Neuronal stem cell (in vitro differentiated cells): ENCODE measurements at regions not wholly inside any gene's neighbourhood (a gene's known extent, or its start where the extent isn't known, plus 50 kb on each side); places are given as distances from the start of the nearest gene placed in this dataset.

ENCODE experiments used
- DNase-seq: peaks from one replicate; pipeline ENCODE4 v3.0.0-alpha.2; 2013; ENCODE audit warnings: low spot score
- H2AFZ ChIP-seq: one replicate; pipeline ENCODE4 v1.6.1; 2013; ENCODE audit warnings: mild to moderate bottlenecking, low read length, inconsistent platforms
- H2AK5ac ChIP-seq: 2 replicates; pipeline ENCODE4 v1.6.1; 2013; ENCODE audit warnings: low read depth, mild to moderate bottlenecking, inconsistent platforms, low read length, moderate library complexity, mixed read lengths
- H2BK120ac ChIP-seq: 2 replicates; pipeline ENCODE4 v1.6.1; 2013; ENCODE audit warnings: low read depth, mild to moderate bottlenecking, inconsistent platforms, low read length, moderate library complexity, mixed read lengths
- H2BK12ac ChIP-seq: one replicate; pipeline ENCODE4 v1.6.1; 2013; ENCODE audit warnings: low read length, inconsistent platforms
- H2BK15ac ChIP-seq: 2 replicates; pipeline ENCODE4 v1.6.1; 2013; ENCODE audit warnings: mild to moderate bottlenecking, low read length, inconsistent platforms, mixed read lengths
- H2BK5ac ChIP-seq: one replicate; pipeline ENCODE4 v1.6.1; 2013; ENCODE audit warnings: inconsistent platforms, mild to moderate bottlenecking, low read length, moderate library complexity
- H3K14ac ChIP-seq: one replicate; pipeline ENCODE4 v1.6.1; 2013; ENCODE audit warnings: low read length, inconsistent platforms
- H3K18ac ChIP-seq: 2 replicates; pipeline ENCODE4 v1.6.1; 2013; ENCODE audit warnings: low read length, inconsistent platforms
- H3K23ac ChIP-seq: 2 replicates; pipeline ENCODE4 v1.6.1; 2013; ENCODE audit warnings: low read depth, mild to moderate bottlenecking, mixed read lengths, low read length, inconsistent platforms; ENCODE audit not compliant: poor library complexity
- H3K27ac ChIP-seq: replicated peaks from 3 replicates; pipeline ENCODE4 v1.5.1; 2013; ENCODE audit warnings: low read length, inconsistent platforms
- H3K27me3 ChIP-seq, 3 experiments: 2 replicates each; pipeline ENCODE4 v1.6.1; 2013; ENCODE audit warnings: low read length in 3 of 3, mild to moderate bottlenecking in 2 of 3, inconsistent platforms in 1 of 3, low read depth in 1 of 3, mixed read lengths in 1 of 3, moderate library complexity in 1 of 3; ENCODE audit not compliant: control insufficient read depth in 3 of 3, insufficient read depth in 3 of 3
- H3K36me3 ChIP-seq, 2 donors: replicated peaks in 1 of 2; 2 replicates each; pipeline ENCODE4 v1.6.1; 2013; ENCODE audit warnings: low read length in 2 of 2; ENCODE audit not compliant: control insufficient read depth in 2 of 2, insufficient read depth in 2 of 2
- H3K4ac ChIP-seq: 2 replicates; pipeline ENCODE4 v1.6.1; 2013; ENCODE audit warnings: inconsistent platforms, mild to moderate bottlenecking, low read length, moderate library complexity
- H3K4me1 ChIP-seq, 2 donors: 1 replicate in 1 of 2; 2 replicates in 1 of 2; pipeline ENCODE4 v1.6.1; 2013; ENCODE audit warnings: low read length in 2 of 2, low read depth in 1 of 2; ENCODE audit not compliant: control insufficient read depth in 2 of 2, insufficient read depth in 1 of 2
- H3K4me2 ChIP-seq: one replicate; pipeline ENCODE4 v1.6.1; 2013; ENCODE audit warnings: mild to moderate bottlenecking, low read length, inconsistent platforms; ENCODE audit not compliant: insufficient read depth, poor library complexity, severe bottlenecking
- H3K4me3 ChIP-seq, 2 donors: 2 replicates each; pipeline ENCODE4 v1.5.1; 2013; ENCODE audit warnings: low read length in 2 of 2, mild to moderate bottlenecking in 2 of 2, inconsistent platforms in 1 of 2, moderate library complexity in 1 of 2
- H3K79me1 ChIP-seq: one replicate; pipeline ENCODE4 v1.6.1; 2013; ENCODE audit warnings: low read depth, mild to moderate bottlenecking, inconsistent platforms, low read length, moderate library complexity
- H3K9ac ChIP-seq: one replicate; pipeline ENCODE4 v1.6.1; 2013; ENCODE audit warnings: mild to moderate bottlenecking, low read depth, low read length, inconsistent platforms; ENCODE audit not compliant: poor library complexity
- H3K9me3 ChIP-seq, 2 donors: replicated peaks in 1 of 2; 2 replicates each; pipeline versions ENCODE3 to v1.6.1; 2013; ENCODE audit warnings: low read length in 2 of 2, mild to moderate bottlenecking in 2 of 2, inconsistent platforms in 1 of 2, low read depth in 1 of 2, mixed read lengths in 1 of 2, moderate library complexity in 1 of 2; ENCODE audit not compliant: control insufficient read depth in 2 of 2, insufficient read depth in 1 of 2
- H4K8ac ChIP-seq: one replicate; pipeline ENCODE4 v1.6.1; 2013; ENCODE audit warnings: low read depth, mild to moderate bottlenecking, inconsistent platforms, low read length, moderate library complexity
- H4K91ac ChIP-seq: one replicate; pipeline ENCODE4 v1.6.1; 2013; ENCODE audit warnings: low read length, low read depth, mild to moderate bottlenecking, inconsistent platforms; ENCODE audit not compliant: poor library complexity
- WGBS, 2 donors: extraction: QIAGEN DNeasy Blood & Tissue Kit; methylation state at CpG; one replicate each; pipeline ENCODE4 v1.1.7; 2013; ENCODE audit warnings: missing lambda C conversion rate in 2 of 2, mixed read lengths in 1 of 2; ENCODE audit not compliant: insufficient read length in 2 of 2, insufficient replicate concordance in 1 of 2; ENCODE audit errors: extremely low coverage in 2 of 2; 5-methylcytosine and 5-hydroxymethylcytosine counted together

DNA sequence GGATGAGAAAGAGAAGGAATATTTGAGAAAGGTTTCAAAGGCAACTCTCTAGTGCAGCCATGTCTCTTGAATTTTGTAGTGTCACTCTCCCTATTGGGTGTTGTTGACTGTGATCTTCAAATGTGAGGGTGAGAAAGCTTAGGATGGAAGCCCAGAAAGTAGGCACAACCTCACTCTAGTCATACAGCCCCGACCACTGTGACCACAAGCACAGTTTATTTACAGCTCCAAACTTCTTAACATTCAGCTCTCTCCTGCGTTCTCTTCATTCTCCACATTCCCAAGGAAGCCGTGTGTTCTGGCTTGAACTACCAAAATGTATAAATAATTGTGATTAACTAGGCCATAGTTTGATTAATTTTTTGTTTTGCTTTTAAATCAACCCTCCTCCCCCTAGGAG lies 542.9 kb downstream of the LRRC70 start:
- no peak overlapping the region for H4K91ac ChIP-seq
- no CpG with 5 or more reads among the region's 3 CpGs for WGBS, 2 donors

DNA sequence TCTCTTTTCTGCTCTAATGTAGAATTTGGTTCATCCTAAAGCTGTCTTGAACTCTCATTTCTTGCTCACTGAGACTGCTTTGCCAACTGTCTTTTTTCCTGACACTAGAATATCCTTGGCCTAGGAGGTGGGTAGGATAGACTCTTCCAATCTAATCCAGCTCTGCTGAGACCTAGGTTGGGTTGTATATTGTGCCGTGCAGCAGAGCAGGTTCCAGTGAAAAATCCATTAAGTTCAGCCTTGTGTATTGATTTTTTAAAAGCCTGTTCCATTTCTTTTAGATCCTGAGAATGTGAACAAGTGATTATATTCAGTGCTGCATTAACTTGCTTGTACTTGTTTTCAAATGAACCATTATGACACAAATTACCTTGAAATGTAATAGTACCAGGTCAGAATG lies 539.6 kb downstream of the LRRC70 start:
- Histone ChIP-seq H2BK15ac (no peak overlapping the region), H2BK120ac (no peak overlapping the region), H3K23ac (no peak overlapping the region), H3K9ac (no peak overlapping the region), H2AFZ (no peak overlapping the region), H4K8ac (no peak overlapping the region), H3K14ac (no peak overlapping the region), H3K79me1 (no peaks in the 10 kb centered on the region), H2AK5ac (no peak overlapping the region), H3K4ac (no peak overlapping the region), H2BK5ac (no peak overlapping the region), H3K4me2 (no peak overlapping the region), H3K9me3 (no peaks in the 10 kb centered on the region), H3K4me3 (no peak overlapping the region), H3K4me1 (no peaks in the 10 kb centered on the region), H2BK12ac (no peak overlapping the region), H3K36me3 (no peaks in the 10 kb centered on the region), H3K18ac (no peak overlapping the region), H3K27me3 (no peaks in the 10 kb centered on the region), H4K91ac (no peak overlapping the region), H3K27ac (no peak overlapping the region)
- no CpG with 5 or more reads among the region's 1 CpG for whole genome bisulfite sequencing, 2 donors
- no peak for DNase-seq

More for the DNA sequence above, 542.9 kb downstream of the LRRC70 start:
- Histone ChIP-seq H3K9me3 (no peaks in the 10 kb centered on the region), H3K27me3 (no peaks in the 10 kb centered on the region), H3K4me1 (no peaks in the 10 kb centered on the region), H2BK120ac (no peak overlapping the region), H3K27ac (no peak overlapping the region), H2AFZ (no peak overlapping the region), H3K4me2 (no peak overlapping the region), H2BK15ac (no peak overlapping the region), H3K23ac (no peak overlapping the region), H4K8ac (no peak overlapping the region), H3K4ac (no peak overlapping the region), H3K4me3 (no peak overlapping the region), H3K9ac (no peak overlapping the region), H3K14ac (no peak overlapping the region), H3K79me1 (no peaks in the 10 kb centered on the region), H2BK5ac (no peak overlapping the region), H3K18ac (no peak overlapping the region), H2BK12ac (no peak overlapping the region), H2AK5ac (no peak overlapping the region), H3K36me3 (no peaks in the 10 kb centered on the region)
- DNase-seq, result no peak

DNA sequence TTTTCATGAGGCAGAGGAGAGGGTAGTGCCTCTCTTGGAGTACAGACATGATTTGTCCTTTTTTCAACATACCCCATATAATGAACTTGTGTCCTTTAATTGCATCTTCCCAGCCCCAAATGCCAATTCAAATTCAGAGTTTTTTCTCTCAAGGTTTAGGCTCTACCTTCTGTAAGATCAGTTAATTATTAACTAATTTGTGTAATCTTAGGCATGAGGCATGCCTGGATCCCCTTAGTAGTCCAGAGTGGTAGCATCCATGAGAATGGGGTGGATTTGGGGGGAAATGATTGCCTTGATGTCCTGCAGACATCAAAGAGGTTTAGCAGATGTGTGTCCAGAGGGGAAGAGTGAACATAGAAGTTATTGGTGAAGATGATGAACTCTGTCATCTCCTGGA lies 533.3 kb downstream of the LRRC70 start:
- no peak overlapping the region for H3K27ac ChIP-seq
- H3K9me3 ChIP-seq, result no peaks in the 10 kb centered on the region
- H3K79me1 ChIP-seq, result no peaks in the 10 kb centered on the region
- H3K4me2 ChIP-seq, result no peak overlapping the region
- no peak overlapping the region for H4K91ac ChIP-seq
- no peak overlapping the region for H2BK5ac ChIP-seq
- H2BK12ac ChIP-seq, result no peak overlapping the region
- no peak overlapping the region for H3K4ac ChIP-seq
- no peak overlapping the region for H2BK15ac ChIP-seq
- H3K14ac ChIP-seq, result no peak overlapping the region
- no peak for DNase-seq
- no peak overlapping the region for H2AFZ ChIP-seq
- H2BK120ac ChIP-seq, result no peak overlapping the region
- H3K9ac ChIP-seq, result no peak overlapping the region
- no peaks in the 10 kb centered on the region for H3K4me1 ChIP-seq
- H3K18ac ChIP-seq, result no peak overlapping the region
- no peak overlapping the region for H2AK5ac ChIP-seq
- H3K23ac ChIP-seq, result no peak overlapping the region
- no peak overlapping the region for H4K8ac ChIP-seq
- H3K4me3 ChIP-seq, result no peak overlapping the region
- H3K27me3 ChIP-seq, result no peaks in the 10 kb centered on the region
- no peaks in the 10 kb centered on the region for H3K36me3 ChIP-seq

DNA sequence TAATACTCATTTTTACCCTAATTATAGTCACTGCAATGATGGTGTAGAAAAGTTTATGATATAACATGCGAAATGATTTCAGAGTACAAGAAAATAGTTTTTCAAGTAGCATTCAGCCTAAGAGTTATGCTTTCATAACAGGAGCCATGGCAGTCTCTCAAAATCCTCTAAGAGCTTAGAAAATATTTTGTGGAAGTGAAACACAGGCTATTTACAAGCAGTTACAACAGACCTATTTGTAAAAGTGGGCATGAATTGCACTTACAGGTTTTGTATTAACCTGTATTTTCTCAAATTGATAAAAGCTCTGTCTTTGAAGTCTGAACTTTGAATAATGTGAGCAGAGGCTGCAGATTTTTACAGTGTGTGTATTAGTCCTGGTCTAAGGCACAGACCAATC lies 523.3 kb downstream of the LRRC70 start:
- Histone ChIP-seq H3K23ac (no peak overlapping the region), H4K91ac (no peak overlapping the region), H2BK120ac (no peak overlapping the region), H3K79me1 (no peaks in the 10 kb centered on the region), H3K36me3 (no peaks in the 10 kb centered on the region), H3K14ac (no peak overlapping the region), H3K27ac (no peak overlapping the region), H2BK5ac (no peak overlapping the region), H3K4me1 (peaks cover 0 to 1% of the 10 kb centered on the region in 2 donors), H3K27me3 (no peaks in the 10 kb centered on the region), H4K8ac (no peak overlapping the region), H3K9me3 (no peaks in the 10 kb centered on the region), H3K18ac (no peak overlapping the region), H2AK5ac (no peak overlapping the region), H2AFZ (no peak overlapping the region), H3K9ac (no peak overlapping the region), H2BK15ac (no peak overlapping the region), H3K4ac (no peak overlapping the region), H2BK12ac (no peak overlapping the region), H3K4me3 (no peak overlapping the region), H3K4me2 (no peak overlapping the region)
- no CpG with 5 or more reads among the region's 1 CpG for WGBS, 2 donors
- no peak for DNase-seq
